HG02840 (cell line): ENCODE measurements at regions not wholly inside any gene's neighbourhood (a gene's known extent, or its start where the extent isn't known, plus 50 kb on each side); places are given as distances from the start of the nearest gene placed in this dataset.

ENCODE experiments used
- ATAC-seq: cut with Tn5 transposase; IDR thresholded peaks from one replicate; pipeline ENCODE4 v1.9.1; 2021; ENCODE audit warnings: mild to moderate bottlenecking, moderate library complexity, moderate number of reproducible peaks; ENCODE audit not compliant: unreplicated experiment, low FRiP score

DNA sequence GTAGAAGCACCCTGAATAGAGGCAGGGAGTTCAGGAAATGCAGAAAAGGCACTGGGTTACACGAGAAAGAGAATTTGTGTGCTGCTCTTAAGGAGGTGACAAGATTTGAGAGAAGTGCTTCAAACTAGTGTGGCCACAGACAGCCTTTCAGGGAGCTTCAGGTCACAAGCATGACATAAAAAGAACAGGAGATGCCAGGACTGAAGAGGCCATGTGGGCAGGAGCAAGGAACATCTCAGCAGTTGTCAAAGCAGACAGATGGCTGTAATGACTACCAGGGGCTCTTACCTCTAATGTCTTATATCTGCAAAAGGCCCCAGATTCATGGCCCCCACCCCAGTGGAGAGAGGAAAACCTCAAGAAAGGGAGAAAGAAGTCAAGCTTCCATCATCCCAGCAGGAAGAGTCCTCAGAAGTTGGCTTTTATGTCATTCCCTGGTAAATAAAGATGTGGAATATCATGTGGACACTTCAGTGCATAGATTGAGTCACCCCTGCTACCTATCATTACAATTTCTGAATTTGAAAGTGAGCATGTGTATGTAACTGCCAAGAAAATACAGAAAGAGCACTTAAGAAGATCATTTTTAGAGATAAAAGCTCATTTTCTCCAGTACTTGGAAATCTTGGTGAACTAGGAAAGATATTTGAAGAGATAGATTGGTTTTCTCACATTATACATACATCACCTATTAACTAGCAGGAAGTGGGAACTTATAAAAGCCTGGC lies 214.4 kb upstream of the RORB start:
- ATAC-seq = no peak

DNA sequence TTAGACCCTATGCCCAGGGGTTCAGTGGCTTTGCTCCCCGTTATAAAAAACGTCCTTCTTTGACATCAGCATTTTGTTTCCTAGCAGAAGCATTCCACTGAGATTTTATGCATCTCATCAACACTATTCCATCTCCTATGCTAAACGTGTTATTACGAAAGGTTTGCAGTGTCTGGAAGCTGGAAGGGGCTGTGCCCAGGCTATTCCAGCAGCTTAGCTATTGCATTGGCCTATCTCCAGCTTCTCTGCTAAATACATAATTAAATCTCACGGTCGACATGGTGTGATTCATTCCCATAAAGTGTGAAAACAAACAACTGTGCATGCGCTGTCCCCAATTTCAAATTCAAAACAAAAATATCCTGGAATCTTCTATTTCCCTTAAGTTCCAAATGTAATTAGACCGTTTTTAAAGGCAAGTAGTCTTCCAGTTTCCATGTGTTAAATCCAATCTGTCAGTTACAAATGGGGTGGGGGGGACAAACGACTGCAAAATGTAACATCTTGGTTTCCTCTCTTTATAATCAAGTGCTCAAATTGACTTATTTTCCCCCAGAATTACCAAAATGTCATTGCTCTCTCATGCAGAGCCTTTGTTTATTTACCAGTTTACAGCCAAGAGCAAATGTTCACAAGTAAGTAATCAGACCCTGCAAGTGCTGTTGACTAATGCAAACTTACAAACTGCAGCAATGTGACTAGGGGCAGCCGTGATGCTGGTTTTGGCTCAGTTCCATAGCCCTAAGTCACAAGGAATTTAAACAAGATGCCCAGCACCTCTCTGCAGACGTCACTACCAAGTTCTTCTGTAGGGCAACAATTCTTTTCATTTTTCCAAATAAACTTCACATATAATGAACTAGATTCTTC lies 212.3 kb upstream of the RORB start:
- no peak for ATAC-seq

DNA sequence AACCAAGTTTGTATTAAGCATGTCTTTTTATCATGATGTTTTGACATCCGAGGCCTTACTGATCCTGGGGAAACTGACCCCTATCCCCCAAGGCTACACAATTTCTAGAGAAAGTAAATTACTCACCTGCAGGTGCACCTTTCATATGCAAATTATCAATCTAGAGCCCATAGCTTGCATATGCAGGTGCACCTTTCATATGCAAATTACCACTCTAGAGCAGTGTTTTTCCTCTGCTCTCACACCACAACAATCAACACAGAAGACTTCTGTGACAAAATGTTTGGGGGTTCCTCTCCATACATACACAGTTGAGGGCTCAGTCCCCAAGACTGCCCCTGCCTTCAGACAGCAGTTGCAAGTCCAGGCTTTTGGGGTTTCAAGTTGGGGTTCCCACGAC lies 203.7 kb upstream of the RORB start:
- no peak for ATAC-seq

DNA sequence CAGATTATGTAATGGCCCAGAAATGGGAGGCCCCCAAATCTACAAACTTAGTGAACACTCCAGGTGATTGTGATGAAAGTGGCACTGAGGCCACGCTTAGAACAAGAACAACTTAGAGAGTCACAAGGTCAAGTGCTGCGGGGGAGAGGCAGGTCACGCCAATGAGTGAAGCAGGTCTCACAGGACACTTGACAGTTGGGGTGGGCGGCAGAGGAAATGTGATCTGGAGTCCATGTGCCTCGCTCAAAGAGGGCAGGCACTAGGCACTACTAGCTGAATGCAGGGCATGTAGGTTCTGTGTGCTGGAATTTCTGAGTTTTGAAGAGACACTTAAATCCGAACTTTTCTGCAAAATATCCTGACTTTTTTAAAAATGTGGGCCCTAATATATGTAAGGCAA lies 193.2 kb upstream of the RORB start:
- no peak for ATAC-seq

DNA sequence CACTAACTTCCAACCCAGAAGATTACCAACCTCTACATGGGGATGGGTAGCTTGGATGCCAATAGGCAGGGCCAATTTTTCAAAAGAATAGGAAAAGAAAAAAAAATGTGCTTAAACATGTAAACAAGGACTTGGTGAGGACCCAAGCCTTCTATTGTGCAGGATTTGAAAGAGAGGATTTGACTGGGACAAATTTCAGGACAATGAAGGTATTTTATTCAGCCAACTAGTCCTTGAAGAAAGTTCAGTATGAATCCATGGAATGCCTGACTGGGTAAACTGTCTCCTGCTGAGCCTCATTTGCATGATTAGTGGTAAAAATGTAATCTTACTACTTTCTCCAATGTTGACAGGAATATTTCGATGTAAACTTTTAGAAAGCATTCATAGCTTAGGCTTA lies 192.5 kb upstream of the RORB start:
- ATAC-seq = no peak

DNA sequence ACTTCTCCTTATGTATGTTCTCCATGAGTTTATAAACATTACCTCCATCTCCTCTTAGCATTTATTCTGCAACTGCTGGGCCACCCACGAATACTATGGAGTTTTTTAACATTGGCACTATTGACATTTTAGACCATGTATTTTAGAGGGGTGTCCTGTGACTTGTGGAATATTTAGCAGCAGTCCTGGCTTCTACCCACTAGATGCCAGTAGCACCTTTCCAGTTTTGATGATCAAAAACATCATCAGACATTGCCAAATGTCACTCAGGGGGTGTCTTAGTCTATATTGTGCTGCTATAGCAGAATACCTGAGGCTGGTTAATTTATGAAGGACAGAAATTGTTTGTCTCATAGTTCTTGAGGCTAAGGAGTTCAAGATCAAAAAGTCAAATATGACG lies 187.5 kb upstream of the RORB start:
- no peak for ATAC-seq

- no peak for ATAC-seq
Observed at GRCh38 chr9:74317235-74317634, 179.9 kb upstream of the RORB start.

GRCh38 chr9:74321396-74321795 lies 175.7 kb upstream of the RORB start:
- ATAC-seq = no peak

DNA sequence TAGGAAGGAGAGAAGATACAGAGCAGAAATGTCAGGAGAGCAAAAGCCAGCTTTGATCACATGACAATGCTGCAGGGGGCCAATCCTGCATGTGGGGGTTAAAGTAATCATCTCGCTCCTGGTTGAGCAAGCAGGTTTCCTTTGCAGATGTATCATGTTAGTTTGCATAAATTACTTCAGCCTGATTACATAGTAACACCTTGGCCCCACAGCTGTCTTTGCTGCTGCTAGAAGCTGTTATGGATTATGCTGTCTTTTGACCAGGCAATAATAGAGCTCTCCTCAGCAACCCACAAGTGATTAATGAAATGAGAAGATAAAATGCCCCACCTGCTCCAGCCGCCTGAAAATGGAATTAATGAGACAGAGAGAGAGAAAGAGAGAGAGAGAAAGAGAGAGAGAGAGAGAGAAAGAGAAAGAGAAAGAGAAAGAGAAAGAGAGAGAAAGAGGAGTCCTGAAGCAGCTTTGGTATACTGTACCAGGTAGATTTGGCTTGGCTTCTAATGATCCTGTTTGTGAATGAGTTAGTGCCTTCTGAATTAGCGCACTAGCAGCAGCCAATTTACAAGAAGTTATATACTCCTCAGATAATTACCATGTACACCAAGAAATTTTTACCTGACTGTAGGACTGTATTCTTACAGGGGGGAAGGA lies 174.3 kb upstream of the RORB start:
- no peak for ATAC-seq

DNA sequence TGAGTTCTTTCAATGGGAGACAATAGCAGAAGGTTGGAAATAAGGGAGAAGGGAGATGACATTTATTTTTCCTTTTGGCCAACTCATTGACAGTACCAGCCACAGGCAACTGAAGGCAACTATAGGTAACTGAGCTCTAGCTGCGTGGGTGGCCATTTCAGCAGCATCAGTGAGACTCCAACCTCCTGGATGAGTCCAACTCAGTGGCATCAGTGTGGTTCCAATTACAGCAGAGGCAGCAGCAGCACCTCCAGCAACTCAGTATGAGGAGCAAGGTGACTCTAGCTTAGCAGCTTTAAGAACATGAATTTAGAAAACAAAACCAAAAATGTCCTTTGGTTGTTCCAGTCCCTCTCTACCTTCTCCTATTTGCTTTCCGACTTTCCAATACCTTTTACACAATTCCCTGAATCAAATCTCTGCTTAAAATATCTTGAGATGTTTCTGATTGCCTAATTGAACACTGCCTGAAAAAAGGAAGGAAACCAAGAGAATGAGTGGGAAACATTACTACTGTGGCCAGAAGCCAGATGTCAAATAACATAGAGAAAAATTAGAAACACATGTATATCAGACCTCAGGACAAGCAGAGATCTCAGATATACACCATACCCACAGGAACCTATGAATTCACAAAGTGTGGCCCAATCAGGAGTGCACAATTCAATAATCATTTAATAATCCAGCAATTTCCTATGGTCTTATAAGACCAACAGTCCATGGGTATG lies 166.5 kb upstream of the RORB start:
- ATAC-seq = no peak

- ATAC-seq = no peak
Observed at GRCh38 chr9:74331607-74332006, 165.5 kb upstream of the RORB start.

DNA sequence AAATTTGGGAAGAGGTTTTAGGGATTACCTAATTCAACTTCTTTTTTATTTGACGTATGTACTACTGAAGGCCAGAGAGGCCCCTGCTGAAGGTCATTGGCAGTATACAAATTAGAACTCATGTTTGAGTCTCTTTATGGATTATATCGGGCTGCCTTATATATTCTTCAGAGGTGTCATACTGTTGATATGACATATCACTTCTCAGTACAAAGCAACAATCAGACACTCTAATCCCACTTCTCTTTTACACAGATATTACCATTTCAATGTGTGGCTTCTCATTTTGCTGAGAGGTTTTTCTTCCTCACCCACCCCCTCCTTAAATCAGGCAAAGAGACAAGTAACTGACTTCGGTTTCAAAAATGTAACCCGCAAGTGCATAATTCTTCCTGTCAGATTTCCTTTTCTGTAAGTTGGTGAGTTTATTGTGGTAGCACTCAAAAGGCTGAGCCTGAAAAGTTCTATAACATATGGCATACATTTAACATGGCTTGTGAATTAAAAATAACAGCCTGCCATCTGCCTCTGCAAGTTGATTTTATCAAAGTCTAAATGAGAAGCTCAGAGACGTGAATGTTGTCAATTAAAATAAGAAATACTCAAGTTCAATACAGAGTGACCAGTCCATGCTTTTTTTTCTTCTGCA lies 163.6 kb upstream of the RORB start:
- ATAC-seq = no peak

DNA sequence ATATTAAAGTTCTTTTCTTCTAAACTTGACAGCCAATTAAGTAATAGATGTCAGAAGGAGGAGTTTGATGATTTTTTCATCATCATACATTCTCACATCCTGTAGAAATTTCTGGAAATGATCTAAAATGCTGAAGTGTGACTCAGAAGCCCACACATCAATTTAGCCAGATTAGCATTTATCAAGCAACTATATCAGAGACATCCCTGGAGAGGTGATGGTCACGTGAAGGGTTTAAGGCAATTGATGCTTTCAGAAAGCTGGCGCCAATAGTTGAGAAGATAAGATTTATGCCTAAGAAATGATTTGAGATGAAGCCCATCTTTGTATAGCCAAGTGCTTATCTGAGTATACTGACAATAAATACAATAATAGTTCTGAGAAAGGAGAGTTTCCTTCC lies 162.9 kb upstream of the RORB start:
- no peak for ATAC-seq

DNA sequence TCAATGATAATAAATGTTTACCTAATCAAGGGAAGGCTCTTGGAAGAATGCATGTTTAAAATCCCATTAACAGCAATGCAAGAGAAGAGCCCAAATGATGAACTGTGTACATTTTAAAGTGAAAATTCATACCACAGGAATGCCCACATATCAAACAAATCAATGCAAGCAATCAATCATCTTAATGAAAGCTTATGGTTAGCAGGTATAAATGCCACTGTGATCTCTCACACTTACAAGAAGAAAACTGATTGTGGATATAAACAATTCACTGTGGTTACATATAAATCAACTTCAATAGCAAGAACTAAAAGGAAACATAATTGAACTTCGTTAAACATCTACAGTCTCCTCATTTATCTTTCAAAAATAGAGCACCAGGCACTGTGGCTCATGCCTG lies 161.0 kb upstream of the RORB start:
- ATAC-seq = no peak

DNA sequence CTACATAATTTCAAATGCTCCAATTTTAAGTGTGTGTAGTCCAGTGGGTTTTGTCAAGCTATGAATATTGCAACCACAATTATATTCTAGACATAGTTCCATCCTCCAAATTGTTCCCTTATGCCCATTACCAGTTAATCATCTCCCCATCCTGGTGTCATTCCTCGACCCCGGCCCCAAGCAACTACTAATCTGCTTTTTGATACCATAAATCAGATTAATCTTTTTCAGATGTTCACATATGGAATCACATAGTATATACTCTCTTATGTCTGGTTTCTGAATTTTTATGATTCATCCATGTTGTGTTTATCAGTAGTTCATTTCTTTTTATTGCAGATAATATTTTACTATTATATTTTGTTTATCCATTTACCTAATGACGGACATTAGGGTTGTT lies 148.4 kb upstream of the RORB start:
- no peak for ATAC-seq

DNA sequence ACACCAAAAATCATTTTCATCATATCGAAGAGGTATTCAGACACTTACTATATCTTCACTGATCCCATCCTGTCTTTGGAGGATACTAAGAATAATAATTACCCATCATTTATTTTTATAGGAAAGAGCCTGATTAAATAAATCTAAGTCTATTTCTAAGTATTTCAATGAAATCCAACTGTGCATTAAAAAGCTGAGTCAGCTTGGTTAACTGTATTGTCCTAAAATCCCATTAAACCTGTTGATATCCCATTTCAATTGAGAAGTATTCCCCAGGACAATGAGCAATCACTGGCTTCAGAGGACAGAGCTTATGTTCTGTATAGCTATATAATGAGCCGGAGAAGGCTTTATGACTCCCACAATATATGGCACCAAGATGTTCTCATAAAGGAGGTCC lies 142.0 kb upstream of the RORB start:
- no peak for ATAC-seq

DNA sequence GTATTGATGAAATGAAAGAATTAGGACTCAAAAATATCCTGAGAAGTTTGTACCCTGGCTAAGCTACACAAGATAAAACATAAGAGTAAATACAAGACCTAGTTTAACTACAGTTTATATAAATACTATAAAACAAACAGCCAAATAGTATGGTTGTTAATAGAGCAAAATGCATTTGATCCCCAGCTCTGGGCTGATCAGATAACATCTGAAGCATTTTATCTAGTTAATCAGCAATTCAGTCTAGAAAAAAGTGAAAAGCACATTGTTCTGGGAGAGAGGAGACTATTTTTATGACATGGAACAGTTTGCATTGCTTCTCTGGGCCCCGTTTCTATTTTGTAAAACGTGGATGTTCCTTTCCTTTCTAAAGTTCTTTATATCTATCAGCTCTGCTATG lies 139.6 kb upstream of the RORB start:
- ATAC-seq = no peak

DNA sequence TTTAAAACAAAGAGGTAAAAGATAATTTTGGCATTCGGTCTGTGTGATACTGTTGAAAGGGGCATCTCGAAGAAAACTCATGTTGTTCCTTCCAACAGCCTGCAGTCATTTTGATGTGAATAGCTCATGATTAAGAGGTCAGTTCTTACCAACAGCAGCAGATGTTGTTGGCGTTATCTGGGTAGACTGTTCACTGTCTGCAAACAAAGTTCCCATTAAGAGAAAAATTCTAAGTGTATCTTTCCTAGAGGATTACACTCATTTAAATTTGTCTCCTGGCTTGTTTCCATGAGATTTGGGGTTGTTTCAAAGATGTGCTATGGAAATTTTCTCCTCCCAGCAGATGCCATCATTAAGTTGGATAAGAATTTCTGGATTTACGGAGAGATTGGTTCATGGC lies 138.2 kb upstream of the RORB start:
- ATAC-seq = no peak

GRCh38 chr9:74361508-74361907 lies 135.6 kb upstream of the RORB start:
- no peak for ATAC-seq

DNA sequence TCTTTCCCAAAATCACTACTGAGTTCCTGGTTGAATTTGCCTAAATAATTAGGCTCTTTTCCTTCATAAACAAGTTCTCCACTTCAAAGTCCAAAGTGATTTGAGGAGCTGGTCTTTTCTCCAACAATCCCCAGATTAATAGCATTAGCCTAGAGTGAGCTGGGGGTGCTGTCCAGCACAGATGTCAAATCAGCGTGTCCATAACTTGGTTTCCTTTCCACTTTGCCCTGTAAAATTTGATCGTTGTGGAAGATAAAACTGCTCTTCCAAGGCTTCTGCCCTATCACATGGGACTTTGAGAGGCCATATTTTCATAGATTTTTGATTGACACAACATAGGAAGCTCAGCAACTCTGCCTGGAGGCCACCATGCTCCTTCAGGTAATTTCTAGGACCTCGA lies 134.7 kb upstream of the RORB start:
- no peak for ATAC-seq
